ENCODE measurements at regions not wholly inside any gene's neighbourhood (a gene's known extent, or its start where the extent isn't known, plus 50 kb on each side); places are given as distances from the start of the nearest gene placed in this dataset.
"Not testable (repeated sequence)": the region's sequence is repeated elsewhere in the genome, so short reads cannot be mapped to it uniquely, and the experiment has no call there.

DNA sequence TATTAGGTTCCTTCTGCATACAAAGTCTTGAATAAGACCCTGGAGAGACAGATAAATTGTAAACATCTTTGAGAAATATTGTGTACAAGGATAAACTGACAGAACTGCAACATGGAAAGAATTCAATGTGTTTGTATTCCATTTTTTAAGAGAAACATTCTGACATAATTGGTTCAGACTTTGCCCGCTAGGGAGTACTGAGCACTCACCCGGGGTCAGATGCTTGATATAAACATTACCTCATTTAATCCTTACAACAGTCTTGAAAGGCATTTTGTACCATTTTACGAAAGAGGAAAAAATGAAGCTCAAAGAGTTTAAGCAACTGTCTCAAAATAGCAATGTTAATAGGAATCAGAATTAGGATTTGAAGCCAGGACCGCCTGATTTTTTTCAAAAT lies 416.7 kb upstream of the CRIM1 start:
- DNase-seq (ENCODE audit: low read depth) = no peak

DNA sequence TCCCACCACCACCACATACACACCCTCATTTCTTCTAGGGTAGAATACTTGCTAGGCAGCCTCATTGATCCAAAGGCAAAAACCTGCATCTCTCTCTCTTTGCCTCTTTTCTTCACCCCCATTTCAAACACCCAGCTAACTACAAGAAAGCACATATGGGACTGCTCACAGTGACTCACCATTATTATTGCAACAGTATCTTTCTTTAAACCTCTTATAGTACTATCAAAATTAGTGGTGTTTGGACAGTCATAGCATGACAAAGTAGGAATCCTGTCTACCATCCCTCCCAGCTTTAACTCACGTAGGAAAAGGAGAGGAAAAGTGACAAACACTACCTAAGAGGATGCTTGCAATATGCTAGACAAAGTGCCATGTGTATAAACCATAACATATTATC lies 422.5 kb upstream of the CRIM1 start:
- DNase-seq (ENCODE audit: low read depth) = no peak

DNA sequence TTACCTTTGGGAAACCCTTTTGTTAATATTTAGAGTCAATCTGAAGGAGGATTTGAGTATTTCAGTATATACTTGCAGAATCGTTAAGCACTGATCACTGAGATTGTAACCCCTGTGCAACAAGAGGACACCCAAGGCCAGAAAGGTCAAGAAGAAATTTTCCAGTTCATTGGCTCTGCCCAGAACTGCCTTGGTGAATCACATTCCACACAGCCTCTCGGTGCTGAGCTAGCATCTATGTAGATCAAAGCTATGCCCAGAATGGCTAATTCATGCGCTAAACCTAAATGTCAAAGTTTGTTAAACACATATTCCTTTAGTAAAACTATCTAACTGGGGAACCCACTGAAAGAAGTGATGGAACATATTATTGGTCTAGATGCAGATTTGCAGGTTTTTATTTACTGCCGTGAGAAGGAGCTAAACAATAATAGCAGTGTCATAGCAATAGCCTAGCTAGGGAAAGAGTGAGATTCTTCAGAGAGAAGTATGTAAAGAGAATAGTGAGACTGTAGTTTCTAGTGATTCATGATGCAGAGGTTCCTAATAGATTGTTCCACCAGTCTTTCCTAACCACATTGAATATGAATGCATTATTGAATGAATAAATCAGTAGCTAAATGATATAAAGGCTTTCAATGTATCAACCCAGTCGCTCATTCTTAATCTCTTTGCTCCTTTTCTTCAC lies 423.2 kb upstream of the CRIM1 start:
- no peak for DNase-seq (ENCODE audit: low read depth)

GRCh38 chr2:35931626-35932025 lies 424.0 kb upstream of the CRIM1 start:
- DNase-seq (ENCODE audit: low read depth) = no peak

DNA sequence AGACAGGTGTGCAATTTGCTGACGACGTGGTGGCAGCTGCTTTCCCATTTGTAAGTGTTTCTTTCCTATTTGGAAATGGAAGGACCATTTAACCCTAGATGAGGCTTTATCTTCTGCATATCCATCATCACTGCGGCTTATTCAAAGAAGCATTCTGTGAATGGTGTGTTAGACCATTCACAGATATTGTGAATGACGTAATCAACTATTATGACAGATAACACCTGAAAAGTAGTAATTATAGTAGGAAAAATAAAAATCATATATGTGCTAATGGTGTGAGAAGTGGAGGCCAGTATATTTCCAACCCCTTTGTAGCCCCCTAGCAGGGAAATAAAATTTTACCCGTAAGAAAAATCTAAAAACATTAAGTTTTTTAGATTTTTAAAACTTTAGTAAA lies 424.5 kb upstream of the CRIM1 start:
- DNase-seq (ENCODE audit: low read depth) = no peak

GRCh38 chr2:35929551-35929950 lies 426.0 kb upstream of the CRIM1 start:
- no peak for DNase-seq (ENCODE audit: low read depth)

DNA sequence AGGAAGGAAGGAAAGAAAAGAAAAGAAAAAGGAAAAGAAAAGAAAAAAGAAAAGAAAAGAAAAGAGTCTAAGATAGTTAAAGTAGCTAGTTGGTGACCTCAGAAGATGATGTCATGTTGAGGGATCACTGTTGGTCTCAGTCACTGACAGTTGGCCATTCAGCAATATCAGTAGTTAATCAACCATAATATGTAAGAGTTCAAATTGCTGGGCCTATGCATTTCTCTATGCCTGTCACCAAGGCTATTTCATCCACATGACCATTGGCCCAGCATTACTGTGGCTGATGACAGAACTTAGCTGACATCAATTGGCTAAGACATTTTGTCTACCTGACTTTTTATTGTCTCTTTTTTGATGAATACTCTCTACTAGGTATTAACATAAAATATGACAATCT lies 435.5 kb upstream of the CRIM1 start:
- DNase-seq (ENCODE audit: low read depth) = no peak

- DNase-seq (ENCODE audit: low read depth) = no peak
Measured at GRCh38 chr2:35915261-35915660, 440.3 kb upstream of the CRIM1 start.

DNA sequence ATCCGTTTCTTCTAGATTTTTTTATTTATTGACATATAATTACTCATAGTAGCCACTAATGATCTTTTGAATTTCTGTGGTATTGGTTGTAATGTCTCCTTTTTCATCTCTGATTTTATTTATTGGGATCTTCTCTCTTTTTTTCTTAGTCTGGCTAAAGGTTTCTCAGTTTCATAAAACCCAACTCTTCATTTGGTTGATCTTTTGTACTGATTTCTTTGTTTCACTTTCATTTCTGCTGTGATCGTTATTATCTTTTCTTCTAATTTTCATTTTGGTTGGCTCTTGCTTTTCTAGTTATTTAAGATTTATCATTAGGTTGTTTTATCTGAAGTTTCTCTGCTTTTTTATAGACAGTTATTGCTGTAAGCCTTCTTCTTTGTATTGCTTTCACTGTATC lies 463.6 kb upstream of the CRIM1 start:
- no peak for DNase-seq (ENCODE audit: low read depth)

DNA sequence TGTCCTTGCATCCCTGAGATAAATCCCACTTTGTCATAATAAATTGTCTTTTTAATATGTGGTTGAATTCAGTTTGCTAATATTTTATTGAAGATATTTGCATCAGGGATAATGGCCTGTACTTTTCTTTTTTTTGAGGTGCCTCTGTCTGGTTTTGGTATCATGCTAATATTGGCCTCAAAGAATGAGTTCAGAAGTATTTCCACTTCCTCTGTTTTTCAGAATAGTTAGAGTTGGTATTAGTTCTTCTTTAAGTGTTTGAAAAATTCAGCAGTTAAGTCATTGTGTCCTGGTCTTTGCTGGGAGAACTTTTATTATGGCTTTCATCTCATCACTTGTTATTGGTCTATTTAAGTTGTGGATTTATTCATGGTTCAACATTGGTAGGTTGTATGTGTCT lies 464.1 kb upstream of the CRIM1 start:
- no peak for DNase-seq (ENCODE audit: low read depth)

DNA sequence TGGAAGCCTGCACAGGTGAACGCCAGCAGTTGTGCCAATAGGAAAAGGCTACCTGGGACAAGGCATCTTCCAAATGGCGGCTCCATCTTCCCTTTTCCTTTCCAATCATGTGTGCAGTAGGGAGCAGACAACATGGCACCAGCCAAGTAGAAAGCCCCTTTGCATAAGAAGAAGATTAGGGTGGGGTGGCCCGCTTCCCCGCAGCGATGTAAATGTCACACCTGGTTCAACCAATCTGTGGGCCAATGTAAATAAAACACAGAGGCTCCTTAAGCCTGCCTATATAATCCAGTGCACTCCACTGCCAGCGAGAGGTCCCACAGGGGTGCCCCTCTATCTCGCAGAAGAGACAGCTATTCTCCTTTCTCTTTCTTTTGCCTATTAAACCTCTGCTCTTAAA lies 468.4 kb upstream of the CRIM1 start:
- DNase-seq (ENCODE audit: low read depth) = no peak

GRCh38 chr2:35873921-35874320 lies 481.7 kb upstream of the CRIM1 start:
- DNase-seq (ENCODE audit: low read depth) = no peak

GRCh38 chr2:35871672-35872071 lies 483.9 kb upstream of the CRIM1 start:
- no peak for DNase-seq (ENCODE audit: low read depth)

- DNase-seq (ENCODE audit: low read depth) = no peak
Measured at GRCh38 chr2:35870713-35871112, 484.9 kb upstream of the CRIM1 start.

DNA sequence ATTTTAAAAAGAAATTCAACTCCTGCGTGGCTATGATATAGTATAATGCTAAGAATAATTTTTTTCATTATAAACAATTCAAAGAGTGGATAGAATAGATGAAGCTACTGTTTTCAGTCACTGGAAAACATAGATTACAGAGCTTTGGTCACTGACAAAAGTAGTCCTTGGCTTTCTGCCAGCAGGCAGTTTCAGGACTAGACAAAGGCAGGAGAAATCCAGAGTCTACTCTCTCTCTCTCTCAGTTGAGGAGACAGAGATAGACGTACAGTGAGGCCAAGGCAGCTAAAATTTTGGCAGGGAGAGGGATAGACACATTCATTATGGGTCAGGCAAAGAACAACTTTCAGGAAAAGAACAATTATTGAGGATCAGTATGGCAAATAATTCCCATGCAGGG lies 491.4 kb upstream of the CRIM1 start:
- DNase-seq (ENCODE audit: low read depth) = no peak

DNA sequence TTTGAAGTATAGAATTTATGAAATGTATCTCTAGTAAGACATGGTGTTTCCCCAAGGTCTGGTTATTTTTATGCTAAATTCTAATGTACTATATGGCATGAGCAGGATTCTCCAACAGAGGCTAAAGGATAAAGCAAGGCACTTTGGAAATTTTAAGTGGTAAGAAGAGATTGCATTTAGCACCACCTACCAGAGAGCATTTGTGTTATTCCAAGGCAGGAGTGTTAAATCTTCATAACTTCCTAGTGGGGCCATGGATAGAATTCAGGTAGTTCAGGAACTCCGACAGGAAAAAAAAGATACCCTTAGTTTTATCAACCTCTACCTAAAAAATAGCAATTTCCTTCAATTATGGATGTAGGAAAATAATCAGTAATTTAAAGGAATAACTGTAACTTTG lies 497.4 kb upstream of the CRIM1 start:
- no peak for DNase-seq (ENCODE audit: low read depth)

DNA sequence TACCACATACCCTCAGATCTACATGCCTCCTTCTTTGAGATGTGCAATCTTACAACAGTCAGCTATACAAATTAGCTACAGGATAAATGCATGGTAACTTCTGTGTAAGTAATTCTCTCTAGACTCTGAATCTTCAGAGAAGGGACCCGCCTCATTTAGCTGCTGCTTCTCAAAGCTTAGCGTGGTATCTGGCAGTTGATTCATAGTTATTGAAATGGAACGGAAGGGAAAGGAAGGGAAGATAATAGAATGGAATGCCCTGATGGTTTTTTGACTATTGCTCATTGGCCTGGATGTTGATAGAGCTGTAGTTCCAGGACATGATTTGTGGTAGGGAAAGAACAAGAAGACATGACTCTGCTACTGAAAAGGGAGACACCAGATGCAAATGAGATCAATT lies 498.1 kb upstream of the CRIM1 start:
- no peak for DNase-seq (ENCODE audit: low read depth)

- DNase-seq (ENCODE audit: low read depth) = no peak
Measured at GRCh38 chr2:35831385-35831784, 524.2 kb upstream of the CRIM1 start.

DNA sequence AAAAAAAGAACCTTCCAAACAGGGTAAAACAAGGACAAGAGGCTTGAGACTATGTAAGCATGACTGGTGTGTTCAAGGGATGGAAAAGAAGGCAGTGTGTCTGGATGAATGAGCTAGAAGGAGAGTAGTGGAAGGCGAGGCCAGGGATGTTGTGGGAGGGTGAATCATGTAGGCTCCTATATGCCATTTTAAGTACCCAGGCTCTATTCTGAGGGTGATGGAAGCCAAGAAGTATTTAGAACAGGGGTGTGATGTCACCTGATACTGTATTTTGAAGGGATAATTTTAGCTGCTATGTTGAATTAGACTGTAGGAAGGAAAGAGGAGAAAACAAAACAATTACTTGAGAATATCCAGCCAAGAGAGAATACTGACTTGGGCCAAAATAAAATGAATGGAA lies 524.7 kb upstream of the CRIM1 start:
- DNase-seq (ENCODE audit: low read depth) = no peak

DNA sequence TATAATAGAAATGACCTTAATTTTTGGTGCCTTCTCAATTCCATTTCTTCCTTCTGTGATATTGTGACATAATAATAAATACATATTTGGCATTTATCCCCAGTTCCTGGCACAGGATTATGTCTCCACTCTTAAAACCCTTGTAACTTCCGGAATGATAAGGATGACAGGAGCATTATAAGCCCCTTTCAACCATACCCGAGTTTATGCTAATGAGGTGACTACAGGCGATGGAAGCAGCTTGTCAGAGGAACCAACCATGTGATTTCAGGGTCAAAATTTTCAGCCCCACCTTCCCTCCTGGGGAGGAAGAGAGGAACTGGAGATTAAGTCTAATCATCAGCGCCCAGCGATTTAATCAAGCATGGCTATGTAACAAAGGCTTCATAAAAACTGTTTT lies 528.5 kb upstream of the CRIM1 start:
- no peak for DNase-seq (ENCODE audit: low read depth)

GRCh38 chr2:35822716-35823115 lies 532.9 kb upstream of the CRIM1 start:
- DNase-seq (ENCODE audit: low read depth) = no peak

- DNase-seq (ENCODE audit: low read depth) = no peak
Measured at GRCh38 chr2:35821675-35822074, 533.9 kb upstream of the CRIM1 start.

GRCh38 chr2:35820391-35820790 lies 535.2 kb upstream of the CRIM1 start:
- no peak for DNase-seq (ENCODE audit: low read depth)

DNA sequence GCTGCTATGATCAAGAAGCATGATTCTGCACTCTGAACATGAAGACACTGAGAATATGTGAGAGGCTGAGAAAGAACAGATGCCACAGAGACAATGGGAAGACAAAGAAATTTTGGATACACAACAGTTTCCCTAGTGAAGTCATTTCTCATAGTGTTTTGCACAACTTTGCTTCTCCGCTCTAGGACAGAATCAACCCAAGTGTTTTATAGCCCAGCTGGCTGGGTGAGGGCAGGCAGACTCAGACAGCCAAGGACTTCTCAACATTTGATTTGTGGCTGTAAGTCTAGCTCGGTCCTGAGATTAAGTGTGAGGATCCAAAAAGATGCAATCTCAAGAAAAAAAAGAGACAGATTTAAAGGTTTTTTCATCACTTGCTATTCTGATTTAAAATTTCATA lies 536.5 kb upstream of the CRIM1 start:
- no peak for DNase-seq (ENCODE audit: low read depth)

GRCh38 chr2:35818359-35818758 lies 537.2 kb upstream of the CRIM1 start:
- DNase-seq (ENCODE audit: low read depth) = not testable (repeated sequence)

All from T follicular helper cell (primary cell).